SK-N-SH treated with all-trans-retinoic acid at 6 μM for 48 hours (cell line): ENCODE measurements at regions not wholly inside any gene's neighbourhood (a gene's known extent, or its start where the extent isn't known, plus 50 kb on each side); places are given as distances from the start of the nearest gene placed in this dataset.

Experiments used
- ATAC-seq: fragments of 200-7000 bp; cut with Tn5 transposase; 3 replicates; pipeline ENCODE4 v1.9.1; 2020; ENCODE audit warnings: mild to moderate bottlenecking, moderate library complexity
- ARNTL ChIP-seq: fragments of 450-650 bp; formaldehyde crosslinking; IDR thresholded peaks from 2 replicates; pipeline ENCODE4 v1.5.0; 2020; ENCODE audit warnings: low read depth, mild to moderate bottlenecking, moderate library complexity, borderline replicate concordance
- BACH2 ChIP-seq: fragments of 250-450 bp; sonication (Bioruptor Pico); IDR thresholded peaks from 2 replicates; pipeline ENCODE4 v1.9.0; 2021; ENCODE audit warnings: mild to moderate bottlenecking, borderline replicate concordance
- CREB5 ChIP-seq: fragments of 250-450 bp; sonication (Bioruptor Pico); IDR thresholded peaks from 2 replicates; pipeline ENCODE4 v1.5.1; 2020; ENCODE audit warnings: low read depth, mild to moderate bottlenecking, moderate library complexity
- CSDC2 ChIP-seq: fragments of 250-450 bp; sonication (Bioruptor Pico); IDR thresholded peaks from 2 replicates; pipeline ENCODE4 v1.5.0; 2020; ENCODE audit warnings: mild to moderate bottlenecking, moderate library complexity
- ESRRG ChIP-seq: fragments of 250-450 bp; sonication (Bioruptor Pico); IDR thresholded peaks from 2 replicates; pipeline ENCODE4 v1.6.1; 2021; ENCODE audit warnings: mild to moderate bottlenecking
- GLIS3 ChIP-seq: fragments of 250-450 bp; sonication (Bioruptor Pico); IDR thresholded peaks from 2 replicates; pipeline ENCODE4 v1.5.0; 2020; ENCODE audit warnings: mild to moderate bottlenecking, moderate library complexity
- ISL1 ChIP-seq: fragments of 250-450 bp; sonication (Bioruptor Pico); IDR thresholded peaks from 2 replicates; pipeline ENCODE4 v2.1.2; 2022; ENCODE audit warnings: mild to moderate bottlenecking, moderate library complexity
- PPARA ChIP-seq: fragments of 250-450 bp; sonication (Bioruptor Pico); IDR thresholded peaks from 2 replicates; pipeline ENCODE4 v1.5.0; 2020; ENCODE audit warnings: mild to moderate bottlenecking, borderline replicate concordance
- RARB ChIP-seq: fragments of 250-450 bp; sonication (Bioruptor Pico); IDR thresholded peaks from 2 replicates; pipeline ENCODE4 v1.8.0; 2021; ENCODE audit warnings: mild to moderate bottlenecking, moderate library complexity
- SNAI2 ChIP-seq: fragments of 250-450 bp; sonication (Bioruptor Pico); IDR thresholded peaks from 2 replicates; pipeline ENCODE4 v1.5.0; 2020; ENCODE audit warnings: mild to moderate bottlenecking, moderate library complexity
- TOX ChIP-seq: fragments of 250-450 bp; sonication (Bioruptor Pico); IDR thresholded peaks from 2 replicates; pipeline ENCODE4 v1.8.0; 2021; ENCODE audit warnings: mild to moderate bottlenecking, moderate library complexity, borderline replicate concordance
- ZC3H10 ChIP-seq: fragments of 250-450 bp; sonication (Bioruptor Pico); IDR thresholded peaks from 2 replicates; pipeline ENCODE4 v1.5.1; 2021; ENCODE audit warnings: mild to moderate bottlenecking, moderate library complexity
- ZFP30 ChIP-seq: fragments of 450-650 bp; formaldehyde crosslinking; IDR thresholded peaks from 2 replicates; pipeline ENCODE4 v1.5.0; 2022; ENCODE audit warnings: mild to moderate bottlenecking, moderate library complexity
- ZNF565 ChIP-seq: fragments of 450-650 bp; formaldehyde crosslinking; conservative IDR thresholded peaks from 2 replicates; pipeline ENCODE4 v1.5.0; 2020; ENCODE audit warnings: low read depth, mild to moderate bottlenecking, moderate library complexity
- ZNF70 ChIP-seq: fragments of 450-650 bp; formaldehyde crosslinking; IDR thresholded peaks from 2 replicates; pipeline ENCODE4 v1.5.0; 2020; ENCODE audit warnings: mild to moderate bottlenecking, moderate library complexity
- ZNF8 ChIP-seq: fragments of 450-650 bp; formaldehyde crosslinking; IDR thresholded peaks from 2 replicates; pipeline ENCODE4 v1.5.0; 2020; ENCODE audit warnings: mild to moderate bottlenecking, moderate library complexity
- TF ChIP-seq, protein P1 (sequence below): fragments of 250-450 bp; sonication (Bioruptor Pico); IDR thresholded peaks from 2 replicates; pipeline ENCODE4 v1.5.1; 2021; ENCODE audit warnings: mild to moderate bottlenecking, moderate library complexity
- TF ChIP-seq, protein P2 (sequence below): fragments of 250-450 bp; sonication (Bioruptor Pico); IDR thresholded peaks from 2 replicates; pipeline ENCODE4 v1.8.0; 2021; ENCODE audit warnings: low read depth, mild to moderate bottlenecking, moderate library complexity, borderline replicate concordance

- no peak for ATAC-seq
- TF ChIP-seq, protein P1, sequence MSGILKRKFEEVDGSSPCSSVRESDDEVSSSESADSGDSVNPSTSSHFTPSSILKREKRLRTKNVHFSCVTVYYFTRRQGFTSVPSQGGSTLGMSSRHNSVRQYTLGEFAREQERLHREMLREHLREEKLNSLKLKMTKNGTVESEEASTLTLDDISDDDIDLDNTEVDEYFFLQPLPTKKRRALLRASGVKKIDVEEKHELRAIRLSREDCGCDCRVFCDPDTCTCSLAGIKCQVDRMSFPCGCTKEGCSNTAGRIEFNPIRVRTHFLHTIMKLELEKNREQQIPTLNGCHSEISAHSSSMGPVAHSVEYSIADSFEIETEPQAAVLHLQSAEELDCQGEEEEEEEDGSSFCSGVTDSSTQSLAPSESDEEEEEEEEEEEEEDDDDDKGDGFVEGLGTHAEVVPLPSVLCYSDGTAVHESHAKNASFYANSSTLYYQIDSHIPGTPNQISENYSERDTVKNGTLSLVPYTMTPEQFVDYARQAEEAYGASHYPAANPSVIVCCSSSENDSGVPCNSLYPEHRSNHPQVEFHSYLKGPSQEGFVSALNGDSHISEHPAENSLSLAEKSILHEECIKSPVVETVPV, result no peak
- TF ChIP-seq, protein P2, sequence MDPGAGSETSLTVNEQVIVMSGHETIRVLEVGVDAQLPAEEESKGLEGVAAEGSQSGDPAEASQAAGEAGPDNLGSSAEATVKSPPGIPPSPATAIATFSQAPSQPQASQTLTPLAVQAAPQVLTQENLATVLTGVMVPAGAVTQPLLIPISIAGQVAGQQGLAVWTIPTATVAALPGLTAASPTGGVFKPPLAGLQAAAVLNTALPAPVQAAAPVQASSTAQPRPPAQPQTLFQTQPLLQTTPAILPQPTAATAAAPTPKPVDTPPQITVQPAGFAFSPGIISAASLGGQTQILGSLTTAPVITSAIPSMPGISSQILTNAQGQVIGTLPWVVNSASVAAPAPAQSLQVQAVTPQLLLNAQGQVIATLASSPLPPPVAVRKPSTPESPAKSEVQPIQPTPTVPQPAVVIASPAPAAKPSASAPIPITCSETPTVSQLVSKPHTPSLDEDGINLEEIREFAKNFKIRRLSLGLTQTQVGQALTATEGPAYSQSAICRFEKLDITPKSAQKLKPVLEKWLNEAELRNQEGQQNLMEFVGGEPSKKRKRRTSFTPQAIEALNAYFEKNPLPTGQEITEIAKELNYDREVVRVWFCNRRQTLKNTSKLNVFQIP (CRISPR knock-in tag), result no peak
- TF ChIP-seq ZNF565 (CRISPR knock-in tag) (no peak), ZNF8 (CRISPR knock-in tag) (no peak), GLIS3 (CRISPR knock-in tag) (no peak)
These were observed 63.1 kb upstream of the UBE3A start for GRCh38 chr15:25501828-25502446.

GRCh38 chr15:25498835-25499234 is 60.0 kb upstream of the UBE3A start:
- TF ChIP-seq GLIS3 (CRISPR knock-in tag), result no peak
- TF ChIP-seq ZC3H10 (CRISPR knock-in tag), result no peak
- TF ChIP-seq ESRRG, result no peak
- no peak for TF ChIP-seq SNAI2
- no peak for TF ChIP-seq CREB5
- TF ChIP-seq ZNF70 (CRISPR knock-in tag), result no peak
- no peak for TF ChIP-seq PPARA
- no peak for TF ChIP-seq ZFP30 (CRISPR knock-in tag)
- TF ChIP-seq BACH2 (CRISPR knock-in tag), result no peak
- TF ChIP-seq, protein P2 (CRISPR knock-in tag), result no peak
- TF ChIP-seq ISL1 (CRISPR knock-in tag), result no peak
- TF ChIP-seq, protein P1, result no peak
- ATAC-seq, result no peak

DNA sequence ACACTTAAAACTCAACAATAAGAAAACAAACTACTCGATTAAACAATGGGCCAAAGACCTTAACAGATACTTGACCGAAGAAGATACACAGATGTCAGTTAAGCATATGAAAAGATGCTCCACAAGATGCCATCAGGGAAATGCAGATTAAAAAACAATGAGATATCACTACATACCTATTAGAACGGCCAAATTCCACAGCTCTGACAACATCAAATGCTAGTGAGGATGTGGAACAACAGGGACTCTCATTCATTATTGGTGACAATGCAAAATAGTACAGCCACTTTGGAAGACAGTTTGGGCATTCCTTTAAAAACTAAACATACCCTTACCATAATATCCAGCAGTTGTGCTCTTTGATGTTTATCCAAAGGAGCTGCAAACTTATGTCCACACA is 59.1 kb upstream of the UBE3A start:
- ATAC-seq, result no peak
- TF ChIP-seq, protein P2 (CRISPR knock-in tag), result no peak
- TF ChIP-seq ISL1 (CRISPR knock-in tag), result no peak
- no peak for TF ChIP-seq TOX (CRISPR knock-in tag)
- TF ChIP-seq, protein P1, result no peak

DNA sequence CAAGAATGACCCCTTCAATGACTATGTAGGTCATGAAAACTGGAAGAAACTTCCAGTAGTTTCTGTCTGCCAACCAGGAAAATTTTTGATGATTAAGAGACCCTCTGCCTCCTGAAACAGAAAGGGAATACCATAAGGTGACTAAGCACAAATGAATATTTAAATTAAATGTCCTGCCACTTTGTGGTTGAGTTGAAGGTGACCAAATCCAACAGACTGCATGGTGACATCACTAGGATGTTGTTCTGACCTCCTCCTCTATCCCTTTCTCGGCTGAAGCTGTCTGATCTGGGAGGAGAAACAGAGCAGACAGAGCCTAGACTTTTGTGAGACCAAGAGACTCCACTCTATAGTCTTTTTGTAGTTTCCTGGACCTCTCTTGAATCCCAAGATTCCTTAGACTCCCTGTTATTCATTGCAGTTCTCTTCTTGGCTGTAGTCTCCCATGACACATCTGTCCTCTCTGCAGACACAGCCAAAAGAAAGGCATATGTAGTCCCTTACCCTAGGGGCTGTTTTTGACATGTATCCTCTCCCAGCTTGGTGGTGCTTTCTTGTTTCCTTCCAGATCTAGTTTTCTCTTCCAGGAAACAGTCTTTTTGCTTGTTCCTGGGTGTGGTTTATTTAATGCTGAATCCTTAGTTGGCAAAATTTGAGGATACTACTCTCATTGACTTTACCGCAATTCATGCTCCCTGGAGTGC is 55.2 kb upstream of the UBE3A start:
- no peak for ATAC-seq
- TF ChIP-seq ARNTL (CRISPR knock-in tag) (no peak), ZNF8 (CRISPR knock-in tag) (no peak), RARB (CRISPR knock-in tag) (no peak), ZNF70 (CRISPR knock-in tag) (no peak), ZNF565 (CRISPR knock-in tag) (no peak), CREB5 (no peak), CSDC2 (no peak), BACH2 (CRISPR knock-in tag) (no peak), TOX (CRISPR knock-in tag) (no peak), ZC3H10 (CRISPR knock-in tag) (no peak), ESRRG (no peak)
